ENCODE measurements at regions not wholly inside any gene's neighbourhood (a gene's known extent, or its start where the extent isn't known, plus 50 kb on each side); places are given as distances from the start of the nearest gene placed in this dataset.

DNA sequence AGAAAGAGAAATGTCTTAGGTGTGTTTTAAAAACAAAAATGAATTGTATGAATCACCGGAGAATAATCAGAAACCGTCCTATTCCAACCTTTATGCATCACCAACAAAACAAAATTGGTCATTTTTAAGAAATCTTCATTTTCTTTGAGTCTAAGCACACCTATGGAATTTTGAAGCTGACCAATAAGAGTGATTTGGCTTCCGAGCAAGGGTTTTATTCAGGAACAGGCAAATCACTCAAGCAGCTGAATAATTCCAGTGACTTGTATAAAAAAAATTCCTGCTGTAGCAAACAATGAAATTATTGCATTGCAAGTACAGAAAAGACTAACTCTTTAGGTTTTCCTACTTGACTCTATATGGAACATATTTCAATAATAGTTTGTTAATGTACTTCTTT, 83.8 kb upstream of the FNDC3B start:
- no peak for TF ChIP-seq GATA2 (IDR thresholded peaks at IDR 0.05; ENCODE audit: low read depth, low read length)
- TF ChIP-seq GATA3 (IDR thresholded peaks at IDR 0.05; ENCODE audit: low read depth, low read length), result no peak
